ENCODE measurements at regions not wholly inside any gene's neighbourhood (a gene's known extent, or its start where the extent isn't known, plus 50 kb on each side); places are given as distances from the start of the nearest gene placed in this dataset.

GRCh38 chr6:105783333-105783935 is 302.7 kb upstream of the PRDM1 start:
- Mint-ChIP-seq H3K36me3 (ENCODE audit: insufficient read depth) (no peaks in the 10 kb centered on the region), H3K27me3 (peaks cover 33% of the 10 kb centered on the region), H3K4me1 (ENCODE audit: low read depth) (no peaks in the 10 kb centered on the region), H3K27ac (no peak overlapping the region), H3K4me3 (ENCODE audit: low read depth) (no peak overlapping the region), H3K9me3 (ENCODE audit: low read depth) (no peaks in the 10 kb centered on the region)
- DNase-seq (ENCODE audit: low spot score, unreplicated experiment): no peak
- TF ChIP-seq CTCF (IDR thresholded peaks at IDR 0.05; ENCODE audit: unreplicated experiment): no peak

- Mint-ChIP-seq H3K4me1 (ENCODE audit: low read depth) (no peaks in the 10 kb centered on the region), H3K36me3 (ENCODE audit: insufficient read depth) (no peaks in the 10 kb centered on the region), H3K4me3 (ENCODE audit: low read depth) (no peak overlapping the region), H3K9me3 (ENCODE audit: low read depth) (peaks cover 6% of the 10 kb centered on the region), H3K27me3 (peaks cover 23% of the 10 kb centered on the region), H3K27ac (no peak overlapping the region)
- TF ChIP-seq CTCF (IDR thresholded peaks at IDR 0.05; ENCODE audit: unreplicated experiment): no peak
- DNase-seq (ENCODE audit: low spot score, unreplicated experiment): no peak
Observed at GRCh38 chr6:105781915-105782314, 304.2 kb upstream of the PRDM1 start.

GRCh38 chr6:105781248-105781647 is 304.9 kb upstream of the PRDM1 start:
- DNase-seq (ENCODE audit: low spot score, unreplicated experiment): no peak
- Mint-ChIP-seq H3K4me3 (ENCODE audit: low read depth) (no peak overlapping the region), H3K27me3 (peaks cover 20% of the 10 kb centered on the region), H3K36me3 (ENCODE audit: insufficient read depth) (no peaks in the 10 kb centered on the region), H3K4me1 (ENCODE audit: low read depth) (no peaks in the 10 kb centered on the region), H3K9me3 (ENCODE audit: low read depth) (peaks cover 6% of the 10 kb centered on the region), H3K27ac (no peak overlapping the region)
- TF ChIP-seq CTCF (IDR thresholded peaks at IDR 0.05; ENCODE audit: unreplicated experiment): no peak

GRCh38 chr6:105780146-105780860 is 305.8 kb upstream of the PRDM1 start:
- DNase-seq (ENCODE audit: low spot score, unreplicated experiment): no peak
- Mint-ChIP-seq H3K27me3 (peaks cover 13% of the 10 kb centered on the region), H3K4me1 (ENCODE audit: low read depth) (no peaks in the 10 kb centered on the region), H3K36me3 (ENCODE audit: insufficient read depth) (no peaks in the 10 kb centered on the region), H3K4me3 (ENCODE audit: low read depth) (no peak overlapping the region), H3K27ac (no peak overlapping the region), H3K9me3 (ENCODE audit: low read depth) (peaks cover 12% of the 10 kb centered on the region)
- no peak for TF ChIP-seq CTCF (IDR thresholded peaks at IDR 0.05; ENCODE audit: unreplicated experiment)

GRCh38 chr6:105779110-105779509 is 307.0 kb upstream of the PRDM1 start:
- no peak overlapping the region for H3K27ac Mint-ChIP-seq
- no peak for DNase-seq (ENCODE audit: low spot score, unreplicated experiment)
- no peak for TF ChIP-seq CTCF (IDR thresholded peaks at IDR 0.05; ENCODE audit: unreplicated experiment)
- H3K36me3 Mint-ChIP-seq (ENCODE audit: insufficient read depth): no peaks in the 10 kb centered on the region
- H3K4me3 Mint-ChIP-seq (ENCODE audit: low read depth): no peak overlapping the region
- H3K27me3 Mint-ChIP-seq: peaks cover 5% of the 10 kb centered on the region
- H3K9me3 Mint-ChIP-seq (ENCODE audit: low read depth): peaks cover 19% of the 10 kb centered on the region
- H3K4me1 Mint-ChIP-seq (ENCODE audit: low read depth): no peaks in the 10 kb centered on the region
